ENCODE measurements at regions not wholly inside any gene's neighbourhood (a gene's known extent, or its start where the extent isn't known, plus 50 kb on each side); places are given as distances from the start of the nearest gene placed in this dataset.

DNA sequence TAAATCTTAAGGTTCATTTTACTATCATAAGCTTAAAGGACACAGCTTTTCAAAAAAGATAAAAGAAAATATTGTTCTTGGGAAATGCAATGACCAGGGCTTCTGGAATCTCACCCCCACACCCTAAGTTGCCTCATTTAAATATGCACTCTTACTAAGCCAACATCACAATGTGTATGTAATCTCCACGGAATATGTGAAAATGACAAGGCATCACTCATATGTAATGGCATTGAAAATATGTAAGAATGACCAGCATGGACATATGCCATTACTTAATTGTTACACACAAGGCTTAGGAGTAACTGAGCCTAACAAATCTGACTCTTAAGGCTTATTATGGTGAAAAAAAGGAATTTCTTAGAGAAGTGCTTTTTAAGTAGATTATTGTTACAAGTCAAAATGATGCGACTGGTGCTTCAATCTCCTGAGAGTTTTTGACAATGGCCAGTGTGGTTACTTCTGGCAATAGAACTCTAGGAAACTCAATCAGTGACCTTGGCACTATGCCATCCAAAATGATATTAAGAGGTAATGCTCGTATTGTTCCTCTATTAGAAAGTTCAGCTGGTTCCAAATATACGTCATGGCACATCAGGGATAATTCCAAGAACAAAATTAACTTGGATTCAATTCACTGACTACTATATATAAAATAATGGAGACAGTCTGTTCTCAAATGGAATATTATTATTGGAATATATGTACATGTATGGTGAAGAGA, 290.0 kb upstream of the PLSCR5 start:
- Histone ChIP-seq H3K27me3 (ENCODE audit: control insufficient read depth, insufficient read depth, low read length) (no peaks in the 10 kb centered on the region), H3K4me3 (ENCODE audit: low read depth, low read length) (no peak overlapping the region), H3K36me3 (ENCODE audit: control insufficient read depth, insufficient read depth, low read length) (no peaks in the 10 kb centered on the region), H3K4me1 (ENCODE audit: control insufficient read depth, insufficient read depth, low read length) (no peaks in the 10 kb centered on the region), H3K27ac (ENCODE audit: low read depth, low read length) (no peak overlapping the region), H3K9me3 (ENCODE audit: control insufficient read depth, insufficient read depth, low read length) (no peaks in the 10 kb centered on the region)
- DNase-seq (ENCODE audit: low read depth in 4 of 6, low spot score in 6 of 6) = peak in 1 of 6 donors; percentile 12
- 83% methylated on average over 1 of the region's 4 CpGs for WGBS (ENCODE audit: insufficient coverage)

DNA sequence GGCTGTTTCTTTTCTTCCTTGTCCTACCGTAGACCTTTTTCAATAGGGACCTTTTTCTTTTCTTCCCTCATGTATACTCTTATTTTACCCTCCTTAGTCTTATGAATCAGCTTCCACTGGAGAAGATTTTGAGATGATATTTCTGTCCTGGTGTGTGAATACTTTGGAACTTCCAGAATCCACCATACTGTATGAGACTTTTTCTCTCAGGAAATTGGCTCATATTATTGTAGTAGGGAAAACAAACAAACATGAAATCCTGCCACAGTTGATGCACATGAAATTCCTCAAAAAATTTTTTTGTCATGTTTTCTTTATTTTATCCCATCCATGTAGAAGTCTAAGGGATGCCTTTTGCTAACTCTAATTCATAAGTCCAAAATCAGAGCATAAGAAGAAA, 289.3 kb upstream of the PLSCR5 start:
- no peaks in the 10 kb centered on the region for H3K36me3 ChIP-seq (ENCODE audit: control insufficient read depth, insufficient read depth, low read length)
- WGBS (ENCODE audit: insufficient coverage) = no CpG with 5 or more reads among the region's 1 CpG
- DNase-seq (ENCODE audit: low read depth in 4 of 6, low spot score in 6 of 6) = no peak
- H3K9me3 ChIP-seq (ENCODE audit: control insufficient read depth, insufficient read depth, low read length) = no peaks in the 10 kb centered on the region
- H3K27ac ChIP-seq (ENCODE audit: low read depth, low read length) = no peak overlapping the region
- H3K4me1 ChIP-seq (ENCODE audit: control insufficient read depth, insufficient read depth, low read length) = no peaks in the 10 kb centered on the region
- no peak overlapping the region for H3K4me3 ChIP-seq (ENCODE audit: low read depth, low read length)
- H3K27me3 ChIP-seq (ENCODE audit: control insufficient read depth, insufficient read depth, low read length) = no peaks in the 10 kb centered on the region

DNA sequence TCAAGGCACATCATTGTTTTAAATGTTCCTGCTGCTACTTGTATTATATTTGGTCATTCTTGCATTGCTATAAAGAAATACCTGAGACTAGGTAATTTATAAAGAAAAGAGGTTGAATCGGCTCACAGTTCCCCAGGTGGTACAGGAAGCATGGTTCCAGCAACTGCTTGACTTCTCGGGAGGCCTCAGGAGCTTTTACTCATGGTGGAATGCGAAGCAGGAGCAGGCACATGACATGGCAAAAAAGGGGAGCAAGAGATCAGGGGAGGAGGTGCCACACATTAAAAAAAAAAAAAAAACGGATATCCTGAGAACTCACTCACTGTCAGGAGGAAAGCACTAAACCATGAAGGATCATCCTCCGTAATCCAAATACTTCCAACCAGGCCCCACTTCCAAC, 286.9 kb upstream of the PLSCR5 start:
- DNase-seq (ENCODE audit: low read depth in 4 of 6, low spot score in 6 of 6) = no peak
- no peaks in the 10 kb centered on the region for H3K4me1 ChIP-seq (ENCODE audit: control insufficient read depth, insufficient read depth, low read length)
- H3K27ac ChIP-seq (ENCODE audit: low read depth, low read length) = no peak overlapping the region
- no peaks in the 10 kb centered on the region for H3K9me3 ChIP-seq (ENCODE audit: control insufficient read depth, insufficient read depth, low read length)
- H3K27me3 ChIP-seq (ENCODE audit: control insufficient read depth, insufficient read depth, low read length) = no peaks in the 10 kb centered on the region
- no peak overlapping the region for H3K4me3 ChIP-seq (ENCODE audit: low read depth, low read length)
- 84% methylated on average over 2 of the region's 5 CpGs for WGBS (ENCODE audit: insufficient coverage)
- no peaks in the 10 kb centered on the region for H3K36me3 ChIP-seq (ENCODE audit: control insufficient read depth, insufficient read depth, low read length)

DNA sequence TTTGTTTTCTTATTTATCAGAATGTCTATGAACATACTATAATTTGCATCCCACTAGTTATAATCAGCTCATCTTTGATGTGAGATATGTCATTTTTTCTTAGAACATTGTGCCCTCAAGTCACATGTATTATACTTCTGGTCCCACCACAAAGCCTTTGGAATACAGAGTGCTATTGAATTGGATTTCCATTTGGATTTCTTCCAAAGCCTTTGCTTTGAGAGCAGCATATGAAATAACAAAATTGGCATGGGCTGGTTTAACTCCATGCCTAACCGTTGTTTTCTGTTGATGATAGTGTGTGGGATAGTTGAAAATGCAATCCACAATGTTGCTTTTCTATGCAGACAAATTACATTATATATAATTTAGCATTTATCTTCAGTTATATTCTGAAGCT, 284.5 kb upstream of the PLSCR5 start:
- Histone ChIP-seq H3K9me3 (ENCODE audit: control insufficient read depth, insufficient read depth, low read length) (no peaks in the 10 kb centered on the region), H3K36me3 (ENCODE audit: control insufficient read depth, insufficient read depth, low read length) (no peaks in the 10 kb centered on the region), H3K4me1 (ENCODE audit: control insufficient read depth, insufficient read depth, low read length) (no peaks in the 10 kb centered on the region), H3K4me3 (ENCODE audit: low read depth, low read length) (no peak overlapping the region), H3K27ac (ENCODE audit: low read depth, low read length) (no peak overlapping the region), H3K27me3 (ENCODE audit: control insufficient read depth, insufficient read depth, low read length) (no peaks in the 10 kb centered on the region)
- DNase-seq (ENCODE audit: low read depth in 4 of 6, low spot score in 6 of 6) = peak in 1 of 6 donors; percentile 28
- no CpG with 5 or more reads among the region's 1 CpG for WGBS (ENCODE audit: insufficient coverage)

DNA sequence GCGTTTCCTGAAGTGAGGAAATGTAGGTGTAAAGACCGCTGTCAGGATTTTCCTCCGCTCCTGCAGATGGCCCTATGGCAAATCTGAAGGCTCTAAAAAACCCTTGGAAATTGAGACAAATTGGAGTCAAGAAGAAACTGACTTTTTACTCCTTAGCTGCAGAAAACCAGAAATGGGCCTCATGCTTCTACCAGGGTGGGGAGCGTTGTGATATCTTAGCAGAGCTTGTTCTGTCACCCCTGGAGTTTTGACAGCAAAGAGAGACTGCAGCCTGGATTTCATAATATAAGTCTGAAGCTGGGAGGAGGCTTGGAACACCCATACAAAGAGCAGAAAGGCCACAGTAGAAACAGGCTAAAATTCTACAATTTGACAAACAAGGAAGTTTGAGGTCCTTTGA, 283.0 kb upstream of the PLSCR5 start:
- Histone ChIP-seq H3K36me3 (ENCODE audit: control insufficient read depth, insufficient read depth, low read length) (no peaks in the 10 kb centered on the region), H3K27ac (ENCODE audit: low read depth, low read length) (no peak overlapping the region), H3K4me1 (ENCODE audit: control insufficient read depth, insufficient read depth, low read length) (no peaks in the 10 kb centered on the region), H3K4me3 (ENCODE audit: low read depth, low read length) (no peak overlapping the region), H3K27me3 (ENCODE audit: control insufficient read depth, insufficient read depth, low read length) (no peaks in the 10 kb centered on the region), H3K9me3 (ENCODE audit: control insufficient read depth, insufficient read depth, low read length) (no peaks in the 10 kb centered on the region)
- DNase-seq (ENCODE audit: low read depth in 4 of 6, low spot score in 6 of 6) = no peak
- 83% methylated on average over 2 of the region's 4 CpGs for WGBS (ENCODE audit: insufficient coverage)

DNA sequence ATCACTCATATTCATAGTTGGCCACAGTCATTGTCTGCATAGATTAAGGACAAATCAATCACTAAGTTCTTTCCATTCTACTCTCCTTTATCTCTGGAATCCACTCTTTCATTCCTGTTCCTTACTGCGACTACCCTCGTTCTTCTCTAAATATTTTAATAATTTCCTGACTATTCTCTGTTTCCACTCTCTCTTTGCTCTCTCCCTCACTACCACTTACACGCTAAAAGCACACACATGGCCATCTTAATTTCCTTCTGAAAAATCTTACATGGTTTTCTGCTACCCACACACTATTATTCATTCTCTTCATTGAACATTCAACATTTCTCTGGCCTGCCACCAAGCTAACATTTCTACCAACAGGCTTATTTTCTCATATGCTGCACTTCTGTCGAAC, 279.6 kb upstream of the PLSCR5 start:
- Histone ChIP-seq H3K36me3 (ENCODE audit: control insufficient read depth, insufficient read depth, low read length) (no peaks in the 10 kb centered on the region), H3K27me3 (ENCODE audit: control insufficient read depth, insufficient read depth, low read length) (no peaks in the 10 kb centered on the region)
- WGBS (ENCODE audit: insufficient coverage) = 91% methylated on average over 3 of the region's 4 CpGs

DNA sequence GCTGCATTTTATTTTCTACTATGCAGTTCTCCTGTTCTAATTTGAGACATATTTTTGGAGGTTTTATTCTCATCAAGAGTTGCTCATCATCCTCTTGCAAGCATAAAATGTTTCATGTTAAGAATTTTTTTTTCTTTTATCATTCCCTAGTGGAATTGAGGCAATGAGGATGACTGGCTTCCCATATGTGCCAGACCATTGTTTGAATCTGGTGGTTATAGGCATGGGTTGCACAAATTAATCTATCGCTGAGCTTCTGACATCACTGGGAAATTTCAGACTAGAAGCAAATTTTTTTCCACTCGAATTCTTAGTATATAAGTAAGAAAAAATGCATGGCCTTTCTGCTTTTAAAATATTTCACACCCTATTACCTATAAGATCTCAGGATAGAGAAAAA, 279.1 kb upstream of the PLSCR5 start:
- WGBS (ENCODE audit: insufficient coverage) = no CpG with 5 or more reads among the region's 2 CpGs
- H3K27me3 ChIP-seq (ENCODE audit: control insufficient read depth, insufficient read depth, low read length) = no peaks in the 10 kb centered on the region
- peaks cover 3% of the 10 kb centered on the region for H3K4me1 ChIP-seq (ENCODE audit: control insufficient read depth, insufficient read depth, low read length)
- no peak overlapping the region for H3K27ac ChIP-seq (ENCODE audit: low read depth, low read length)
- H3K36me3 ChIP-seq (ENCODE audit: control insufficient read depth, insufficient read depth, low read length) = no peaks in the 10 kb centered on the region
- no peaks in the 10 kb centered on the region for H3K9me3 ChIP-seq (ENCODE audit: control insufficient read depth, insufficient read depth, low read length)
- peak in 1 of 6 donors; percentile 67 for DNase-seq (ENCODE audit: low read depth in 4 of 6, low spot score in 6 of 6)
- H3K4me3 ChIP-seq (ENCODE audit: low read depth, low read length) = no peak overlapping the region

More for the DNA sequence above, 279.6 kb upstream of the PLSCR5 start:
- H3K9me3 ChIP-seq (ENCODE audit: control insufficient read depth, insufficient read depth, low read length) = no peaks in the 10 kb centered on the region
- H3K27ac ChIP-seq (ENCODE audit: low read depth, low read length) = no peak overlapping the region
- no peak overlapping the region for H3K4me3 ChIP-seq (ENCODE audit: low read depth, low read length)
- peak in 1 of 6 donors; percentile 12 for DNase-seq (ENCODE audit: low read depth in 4 of 6, low spot score in 6 of 6)
- H3K4me1 ChIP-seq (ENCODE audit: control insufficient read depth, insufficient read depth, low read length) = peaks cover 3% of the 10 kb centered on the region

DNA sequence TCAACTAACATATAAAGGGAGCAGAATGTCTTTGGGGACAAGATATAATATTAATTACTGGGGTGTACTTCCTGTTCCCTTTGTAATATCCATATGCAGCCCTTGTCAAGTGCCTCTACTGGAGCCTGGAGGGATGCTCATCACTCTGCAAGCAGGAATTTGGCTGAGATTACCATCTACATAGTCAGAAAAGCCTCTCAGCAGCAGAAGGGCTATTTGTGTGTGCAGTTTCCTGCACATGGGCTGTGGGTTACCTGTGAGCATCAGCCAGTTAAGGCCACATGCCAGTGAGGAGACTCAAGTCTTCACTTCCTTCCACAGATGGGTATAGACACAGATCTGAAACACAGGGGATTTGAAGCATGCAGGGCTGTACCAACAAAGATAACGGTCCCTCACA, 278.1 kb upstream of the PLSCR5 start:
- WGBS (ENCODE audit: insufficient coverage) = no CpG with 5 or more reads among the region's 1 CpG
- peak in 1 of 6 donors; percentile 86 for DNase-seq (ENCODE audit: low read depth in 4 of 6, low spot score in 6 of 6)
- Histone ChIP-seq H3K9me3 (ENCODE audit: control insufficient read depth, insufficient read depth, low read length) (no peaks in the 10 kb centered on the region), H3K27ac (ENCODE audit: low read depth, low read length) (no peak overlapping the region), H3K36me3 (ENCODE audit: control insufficient read depth, insufficient read depth, low read length) (no peaks in the 10 kb centered on the region), H3K4me3 (ENCODE audit: low read depth, low read length) (no peak overlapping the region), H3K27me3 (ENCODE audit: control insufficient read depth, insufficient read depth, low read length) (no peaks in the 10 kb centered on the region), H3K4me1 (ENCODE audit: control insufficient read depth, insufficient read depth, low read length) (peaks cover 3% of the 10 kb centered on the region)

DNA sequence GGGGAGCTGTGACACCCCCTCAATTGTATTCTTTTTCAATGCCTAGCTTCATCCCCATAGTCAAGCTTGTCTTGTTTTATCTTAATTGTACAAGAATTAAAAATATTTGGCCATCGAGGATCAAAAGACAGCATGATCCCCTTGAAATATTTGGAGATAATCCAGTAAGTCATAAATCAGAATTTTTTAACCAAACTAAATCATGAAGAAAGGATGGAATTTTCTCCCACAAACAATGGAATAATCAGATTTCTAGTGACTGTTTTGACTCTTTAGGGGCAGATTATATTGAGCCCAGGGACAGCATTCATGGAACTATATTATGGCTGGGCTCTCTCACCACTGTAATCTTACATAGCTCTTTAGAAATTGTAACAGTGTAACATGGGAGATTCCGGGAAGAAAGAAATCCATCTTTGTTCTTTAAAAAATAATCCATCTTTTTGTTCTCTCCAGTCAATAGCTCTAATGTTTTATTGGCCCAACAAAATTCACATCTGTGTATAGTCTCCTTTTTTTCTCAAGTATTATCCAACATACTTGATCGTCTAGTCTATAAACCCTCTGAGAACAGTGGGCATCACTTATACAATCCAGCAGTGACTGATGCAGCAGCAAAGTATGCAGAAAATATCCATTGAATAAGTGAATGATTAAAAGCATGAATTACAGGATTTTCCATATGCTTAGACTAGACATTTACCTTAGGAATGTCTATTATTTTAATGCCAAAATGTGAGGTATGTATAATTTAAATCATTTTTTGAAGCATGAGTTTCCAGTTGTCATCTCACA, 277.0 kb upstream of the PLSCR5 start:
- Histone ChIP-seq H3K4me3 (ENCODE audit: low read depth, low read length) (no peak overlapping the region), H3K9me3 (ENCODE audit: control insufficient read depth, insufficient read depth, low read length) (no peaks in the 10 kb centered on the region), H3K27me3 (ENCODE audit: control insufficient read depth, insufficient read depth, low read length) (no peaks in the 10 kb centered on the region), H3K4me1 (ENCODE audit: control insufficient read depth, insufficient read depth, low read length) (peaks cover 3% of the 10 kb centered on the region), H3K36me3 (ENCODE audit: control insufficient read depth, insufficient read depth, low read length) (no peaks in the 10 kb centered on the region), H3K27ac (ENCODE audit: low read depth, low read length) (peak overlapping the region; percentile 15)
- 40% methylated on average over 1 of the region's 3 CpGs for WGBS (ENCODE audit: insufficient coverage)
- peak in 1 of 6 donors; percentile 8 for DNase-seq (ENCODE audit: low read depth in 4 of 6, low spot score in 6 of 6)

DNA sequence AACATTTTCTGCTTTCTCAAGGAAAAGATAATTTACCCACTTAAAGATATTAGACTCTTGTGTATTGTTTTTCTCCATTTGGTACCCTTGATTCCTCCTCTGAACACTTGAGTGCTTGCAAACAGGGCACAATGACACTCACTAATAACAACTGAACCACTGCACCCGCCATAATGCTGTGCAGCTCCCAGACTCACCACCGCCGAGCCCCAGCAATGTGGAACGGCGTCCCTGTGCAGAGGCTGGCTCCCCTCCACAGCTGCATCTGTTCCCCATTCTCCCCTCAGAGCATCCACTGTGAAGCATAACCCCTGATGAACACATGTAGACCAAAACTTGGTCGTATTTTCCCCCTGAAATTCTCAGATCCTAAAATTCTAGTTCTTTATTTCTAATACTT, 276.2 kb upstream of the PLSCR5 start:
- Histone ChIP-seq H3K9me3 (ENCODE audit: control insufficient read depth, insufficient read depth, low read length) (no peaks in the 10 kb centered on the region), H3K36me3 (ENCODE audit: control insufficient read depth, insufficient read depth, low read length) (no peaks in the 10 kb centered on the region), H3K27me3 (ENCODE audit: control insufficient read depth, insufficient read depth, low read length) (no peaks in the 10 kb centered on the region), H3K4me3 (ENCODE audit: low read depth, low read length) (no peak overlapping the region), H3K4me1 (ENCODE audit: control insufficient read depth, insufficient read depth, low read length) (peaks cover 3% of the 10 kb centered on the region), H3K27ac (ENCODE audit: low read depth, low read length) (peak overlapping the region; percentile 25)
- 81% methylated on average over 5 of the region's 6 CpGs for WGBS (ENCODE audit: insufficient coverage)
- DNase-seq (ENCODE audit: low read depth in 4 of 6, low spot score in 6 of 6) = peak in 1 of 6 donors; percentile 74

Data from spinal cord (tissue), 9 donors.